Mononuclear cell (primary cell): ENCODE measurements at regions not wholly inside any gene's neighbourhood (a gene's known extent, or its start where the extent isn't known, plus 50 kb on each side); places are given as distances from the start of the nearest gene placed in this dataset.

Experiments used
- H3K27me3 ChIP-seq: 2 replicates; pipeline ENCODE4 v1.6.0; 2011; ENCODE audit warnings: low read length, control low read depth; ENCODE audit not compliant: insufficient read depth
- H3K4me1 ChIP-seq: 2 replicates; pipeline ENCODE4 v1.5.1; 2011; ENCODE audit warnings: mild to moderate bottlenecking, low read length, control low read depth; ENCODE audit not compliant: insufficient read depth
- H3K4me3 ChIP-seq: 2 replicates; pipeline ENCODE4 v1.5.1; 2011; ENCODE audit warnings: mild to moderate bottlenecking, low read length, moderate library complexity
- H3K9me3 ChIP-seq: 2 replicates; pipeline ENCODE4 v1.5.1; 2011; ENCODE audit warnings: low read depth, mild to moderate bottlenecking, control low read depth, low read length

DNA sequence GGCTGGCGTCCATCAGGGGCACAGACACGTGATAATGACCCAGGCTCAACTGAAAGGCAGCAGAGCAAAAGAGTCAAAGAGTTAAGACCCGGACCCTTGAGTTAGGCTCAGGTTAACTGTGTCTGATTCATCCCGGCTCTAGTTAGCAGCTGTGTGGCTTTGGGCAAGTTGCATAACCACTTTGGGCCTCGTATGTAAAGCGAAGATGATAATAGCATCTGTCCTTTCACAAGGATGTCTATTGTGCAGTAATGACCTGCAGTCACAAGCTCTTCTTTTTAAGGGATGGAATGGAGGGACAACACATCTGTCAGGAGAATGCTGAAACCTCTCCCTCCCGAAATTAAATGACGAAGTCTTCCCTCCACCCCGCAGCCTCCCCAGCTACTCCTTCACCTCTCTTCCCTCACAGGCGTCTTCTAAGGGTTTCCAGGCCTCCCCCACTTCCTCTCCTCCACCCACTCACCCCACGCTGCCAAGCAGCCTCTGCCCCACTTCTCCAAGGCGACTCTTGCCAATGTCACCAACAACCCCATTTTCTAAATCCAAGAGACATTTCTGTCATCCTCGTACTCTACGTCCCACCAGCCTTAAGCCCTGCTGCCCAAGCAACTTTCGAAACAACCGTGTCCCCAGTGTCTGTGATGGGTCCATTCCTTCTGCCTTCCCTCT lies 135.1 kb upstream of the ID2 start:
- no peaks in the 10 kb centered on the region for H3K27me3 ChIP-seq
- H3K4me3 ChIP-seq: no peak overlapping the region
- no peaks in the 10 kb centered on the region for H3K9me3 ChIP-seq
- peaks cover 56% of the 10 kb centered on the region for H3K4me1 ChIP-seq

DNA sequence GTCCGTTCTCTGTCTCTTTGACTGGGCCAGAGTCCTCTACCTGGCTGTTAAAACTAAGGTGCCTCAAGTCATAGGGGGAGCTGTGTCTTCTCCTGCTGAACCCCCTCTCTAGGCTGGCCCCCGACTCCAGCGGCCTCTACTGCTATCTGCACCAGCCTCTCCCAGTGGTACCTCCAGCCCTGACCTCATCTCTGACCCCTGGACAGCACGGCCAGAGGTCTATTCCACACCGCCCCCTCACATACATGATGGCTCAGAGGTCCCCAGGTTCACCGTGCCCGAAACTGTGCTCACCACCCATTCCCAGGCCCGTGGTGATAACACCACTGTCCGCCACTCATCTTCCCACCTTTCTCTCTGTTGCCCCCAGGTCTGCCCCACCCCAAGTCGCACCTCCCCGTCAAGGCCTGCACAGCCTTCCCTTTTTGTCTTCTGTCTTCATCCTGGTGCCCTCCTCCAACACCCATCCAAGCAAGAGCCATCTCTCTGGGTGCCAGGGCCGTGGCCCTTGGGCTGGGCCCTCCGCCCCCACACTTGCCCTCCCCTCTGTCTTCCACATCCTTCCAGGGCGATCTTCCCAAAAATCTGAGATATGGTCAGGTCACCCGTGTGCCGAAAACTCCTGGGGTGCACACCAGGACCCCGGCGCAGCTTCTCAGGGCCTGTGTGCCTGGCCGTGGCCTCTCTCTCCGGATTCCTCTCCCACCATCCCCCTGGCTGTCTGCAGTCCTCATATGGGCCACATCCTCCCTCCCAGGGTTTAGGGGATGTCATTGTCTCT lies 134.4 kb upstream of the ID2 start:
- peaks cover 49% of the 10 kb centered on the region for H3K4me1 ChIP-seq
- no peaks in the 10 kb centered on the region for H3K9me3 ChIP-seq
- no peaks in the 10 kb centered on the region for H3K27me3 ChIP-seq
- H3K4me3 ChIP-seq: no peak overlapping the region

DNA sequence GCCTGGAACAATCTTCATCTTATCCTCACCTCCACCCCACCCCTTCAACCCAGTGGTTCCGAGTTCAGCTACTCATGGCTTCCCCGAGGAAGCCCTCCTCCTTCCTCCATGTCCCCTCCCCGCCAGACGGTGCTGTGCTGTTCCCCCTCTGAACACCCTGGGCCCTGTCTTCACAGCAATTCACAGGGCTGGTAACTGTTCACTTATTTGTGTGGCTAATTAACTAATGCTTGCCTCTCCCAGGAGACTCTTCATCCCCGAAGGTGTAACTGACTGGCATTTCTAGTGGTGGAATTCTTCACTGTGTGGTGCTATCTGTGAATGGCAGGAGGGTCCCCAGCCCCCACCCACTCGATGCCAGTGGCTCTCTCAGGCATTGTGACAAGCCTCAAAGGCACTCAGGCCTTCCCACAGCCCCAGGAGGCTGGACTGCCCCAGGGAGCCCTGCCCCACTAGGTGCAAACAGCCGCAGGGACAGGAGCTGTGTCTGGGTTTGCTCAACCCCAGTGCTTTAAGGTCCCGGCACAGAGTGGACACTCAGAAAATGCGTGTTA lies 133.7 kb upstream of the ID2 start:
- H3K9me3 ChIP-seq: no peaks in the 10 kb centered on the region
- H3K27me3 ChIP-seq: no peaks in the 10 kb centered on the region
- peaks cover 43% of the 10 kb centered on the region for H3K4me1 ChIP-seq
- H3K4me3 ChIP-seq: no peak overlapping the region

DNA sequence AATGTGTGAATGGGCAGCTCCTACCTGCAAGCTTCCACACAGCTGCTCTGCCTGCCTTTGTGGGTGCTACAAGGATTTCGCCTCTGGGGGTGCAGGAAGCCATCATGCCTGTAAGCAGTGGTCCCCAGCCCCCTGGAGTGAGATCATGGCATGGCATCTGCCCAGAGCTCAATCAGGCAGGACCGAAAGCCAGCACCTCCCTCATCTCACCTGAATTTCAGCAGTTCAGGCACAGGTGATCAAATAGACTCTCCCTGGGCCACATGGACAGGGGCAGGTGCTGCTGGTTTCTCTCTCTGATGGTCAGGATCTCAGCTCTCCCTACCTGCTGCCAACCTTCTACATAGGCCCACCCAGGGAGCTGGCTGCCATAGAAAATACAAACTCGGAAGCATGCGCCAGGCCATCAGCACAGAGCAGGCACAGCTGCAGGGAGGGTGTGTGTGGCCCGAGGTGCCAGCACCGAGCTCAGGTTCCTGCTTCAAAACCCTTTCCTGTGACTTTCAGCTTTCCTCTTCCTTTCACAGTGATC lies 133.2 kb upstream of the ID2 start:
- H3K27me3 ChIP-seq: no peaks in the 10 kb centered on the region

DNA sequence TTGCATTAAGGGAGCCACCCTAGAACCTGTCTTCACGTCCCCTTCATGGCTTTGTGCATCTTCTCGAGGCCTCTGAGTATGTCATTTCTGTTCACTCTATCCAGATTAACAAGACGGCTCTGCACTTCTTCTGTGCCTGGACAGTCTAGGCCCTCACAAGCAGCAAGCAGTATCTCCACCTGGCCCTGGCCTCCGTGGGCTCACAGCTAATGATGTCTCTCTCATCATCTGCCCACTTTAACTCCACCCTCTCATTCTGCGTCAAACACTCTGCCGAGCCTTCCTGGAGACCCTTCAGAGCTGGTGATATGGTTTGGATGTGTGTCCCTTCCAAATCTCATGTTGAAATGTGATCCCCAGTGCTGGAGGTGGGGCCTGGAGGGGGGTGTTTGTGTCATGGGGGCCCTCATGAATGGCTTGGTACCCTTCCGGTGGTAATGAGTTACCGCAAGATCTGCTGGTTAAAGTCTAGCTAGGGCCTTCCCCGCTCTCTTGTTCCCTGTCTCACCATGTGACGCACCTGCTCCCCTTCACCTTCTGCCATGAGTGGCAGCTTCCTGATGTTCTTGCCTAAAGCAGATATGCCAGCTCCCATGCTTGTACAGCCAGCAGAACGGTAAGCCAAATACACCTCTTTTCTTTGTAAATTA lies 132.5 kb upstream of the ID2 start:
- Histone ChIP-seq H3K9me3 (no peaks in the 10 kb centered on the region), H3K4me1 (peaks cover 30% of the 10 kb centered on the region), H3K4me3 (no peak overlapping the region), H3K27me3 (no peaks in the 10 kb centered on the region)

More for the DNA sequence above, 133.2 kb upstream of the ID2 start:
- no peaks in the 10 kb centered on the region for H3K9me3 ChIP-seq
- H3K4me3 ChIP-seq: no peak overlapping the region
- H3K4me1 ChIP-seq: peaks cover 37% of the 10 kb centered on the region

DNA sequence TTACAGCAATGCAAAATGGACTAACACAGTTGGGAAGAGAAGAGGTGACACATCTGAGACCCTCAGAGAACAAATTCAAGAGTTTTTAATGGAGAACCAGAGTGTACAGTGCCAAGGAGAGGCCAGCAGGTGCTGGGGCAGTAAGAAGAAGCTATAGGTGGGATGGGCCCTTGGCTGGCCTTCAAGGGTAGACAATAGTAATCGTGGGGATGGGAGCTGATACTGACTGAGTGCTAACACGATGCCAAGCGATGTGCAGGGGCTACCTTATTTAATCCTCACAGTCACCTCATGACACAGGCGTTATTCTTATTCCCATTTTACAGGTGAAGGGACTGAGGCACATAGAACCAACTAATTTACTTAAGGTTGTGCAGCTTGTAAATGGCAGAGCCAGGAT lies 131.9 kb upstream of the ID2 start:
- H3K4me1 ChIP-seq: peaks cover 25% of the 10 kb centered on the region
- H3K27me3 ChIP-seq: no peaks in the 10 kb centered on the region
- H3K4me3 ChIP-seq: no peak overlapping the region
- no peaks in the 10 kb centered on the region for H3K9me3 ChIP-seq

DNA sequence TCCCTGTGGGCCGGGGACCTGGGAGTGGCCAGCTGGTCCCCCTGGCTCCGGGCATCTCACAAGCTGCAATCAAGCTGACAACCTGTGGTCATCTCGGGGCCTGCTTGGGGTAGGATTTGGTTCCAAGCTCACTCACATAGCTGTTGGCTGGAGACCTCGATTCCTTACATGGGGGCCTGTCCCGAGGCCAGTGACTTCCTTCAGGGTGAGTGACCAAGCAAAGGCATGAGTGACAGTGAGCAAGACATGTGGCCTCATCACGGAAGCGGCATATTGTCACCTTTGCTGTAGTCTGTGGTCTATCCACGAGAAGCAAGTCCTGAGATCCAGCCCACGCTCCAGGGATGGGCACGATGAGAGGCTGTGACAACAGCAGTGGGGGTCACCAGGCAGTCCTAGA lies 131.4 kb upstream of the ID2 start:
- peaks cover 19% of the 10 kb centered on the region for H3K4me1 ChIP-seq
- no peaks in the 10 kb centered on the region for H3K9me3 ChIP-seq
- no peak overlapping the region for H3K4me3 ChIP-seq

DNA sequence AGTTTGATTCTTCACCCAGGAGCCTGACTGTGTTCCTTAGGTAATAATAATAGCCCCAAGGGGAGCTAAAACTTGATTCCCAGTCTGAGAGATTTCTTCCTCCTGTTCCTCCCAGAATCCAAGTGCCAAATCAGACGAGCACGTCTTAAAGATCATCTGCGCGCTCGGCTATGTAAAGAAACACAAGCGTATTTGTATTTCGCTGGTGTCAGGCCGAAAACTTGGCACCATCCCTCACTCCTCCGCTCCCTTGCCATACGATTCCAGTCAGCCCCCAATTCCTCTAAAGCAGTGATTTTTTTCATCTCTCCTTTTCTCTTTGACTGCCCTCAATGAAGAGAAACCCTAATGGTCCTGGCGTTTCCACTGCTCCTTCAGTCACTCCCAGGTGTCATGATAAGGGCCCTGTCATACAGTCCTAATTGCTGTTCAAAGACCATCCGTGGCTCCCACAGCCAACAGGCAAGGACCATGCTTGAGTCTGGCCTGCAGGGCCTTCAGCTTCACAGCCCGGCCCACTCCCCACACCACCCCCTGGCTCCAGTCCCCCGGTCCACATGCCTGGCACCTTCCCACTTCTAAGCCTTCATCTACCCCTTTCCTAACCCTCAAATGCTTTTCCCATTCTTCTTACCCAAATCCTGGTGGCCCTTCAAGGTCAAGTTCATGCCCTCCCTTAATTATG lies 130.8 kb upstream of the ID2 start:
- Histone ChIP-seq H3K4me1 (peaks cover 13% of the 10 kb centered on the region), H3K4me3 (no peak overlapping the region), H3K9me3 (no peaks in the 10 kb centered on the region), H3K27me3 (no peaks in the 10 kb centered on the region)

More for the DNA sequence above, 131.4 kb upstream of the ID2 start:
- no peaks in the 10 kb centered on the region for H3K27me3 ChIP-seq

DNA sequence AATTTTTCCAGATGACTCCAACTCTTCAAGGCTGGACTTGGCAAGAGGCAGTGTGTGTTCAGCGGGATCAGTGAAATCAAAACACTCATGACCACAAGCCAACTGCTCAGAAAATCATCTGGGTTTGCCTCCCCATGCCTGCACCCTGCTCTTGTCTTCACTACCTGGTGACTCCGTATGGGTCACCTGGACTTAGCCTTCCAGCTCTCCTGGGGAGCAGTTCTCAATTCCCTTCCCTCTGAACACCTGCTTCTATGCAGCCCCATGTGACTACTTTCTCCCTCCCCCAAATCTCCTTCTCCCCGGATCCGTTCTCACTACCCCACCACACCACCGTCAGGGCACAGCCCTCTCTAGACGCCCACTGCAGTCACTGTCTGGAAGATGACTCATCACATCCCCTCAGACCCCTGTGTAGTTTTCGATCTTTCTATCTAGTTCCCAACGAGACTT lies 130.2 kb upstream of the ID2 start:
- H3K4me1 ChIP-seq: peaks cover 7% of the 10 kb centered on the region
- H3K27me3 ChIP-seq: no peaks in the 10 kb centered on the region
- no peaks in the 10 kb centered on the region for H3K9me3 ChIP-seq
- no peak overlapping the region for H3K4me3 ChIP-seq

DNA sequence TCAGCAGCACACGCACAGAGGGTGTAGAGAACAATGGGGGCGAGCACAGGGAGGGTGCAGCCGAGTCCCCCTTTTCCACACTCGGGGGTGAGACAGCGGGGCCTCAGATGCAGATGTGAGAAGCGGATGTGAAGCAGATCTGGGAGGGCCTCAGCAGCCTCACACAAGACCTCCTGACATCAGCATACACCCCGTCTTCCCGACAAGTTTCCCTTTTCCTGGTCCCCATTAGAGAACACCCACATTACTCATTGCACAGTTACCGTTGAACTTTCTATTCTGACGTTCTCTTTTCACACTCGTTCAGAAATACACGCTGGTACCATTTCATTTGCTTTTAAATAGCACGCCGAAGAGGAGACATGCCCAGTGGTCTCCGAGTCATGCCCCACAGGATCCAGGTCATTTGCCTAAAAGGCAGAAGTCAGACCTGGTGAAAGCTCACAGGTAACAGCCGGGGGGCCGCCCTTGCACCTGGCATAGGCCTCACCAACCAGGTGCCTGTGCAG lies 129.5 kb upstream of the ID2 start:
- Histone ChIP-seq H3K9me3 (no peaks in the 10 kb centered on the region), H3K4me3 (no peak overlapping the region), H3K4me1 (peaks cover under 1% of the 10 kb centered on the region), H3K27me3 (no peaks in the 10 kb centered on the region)

DNA sequence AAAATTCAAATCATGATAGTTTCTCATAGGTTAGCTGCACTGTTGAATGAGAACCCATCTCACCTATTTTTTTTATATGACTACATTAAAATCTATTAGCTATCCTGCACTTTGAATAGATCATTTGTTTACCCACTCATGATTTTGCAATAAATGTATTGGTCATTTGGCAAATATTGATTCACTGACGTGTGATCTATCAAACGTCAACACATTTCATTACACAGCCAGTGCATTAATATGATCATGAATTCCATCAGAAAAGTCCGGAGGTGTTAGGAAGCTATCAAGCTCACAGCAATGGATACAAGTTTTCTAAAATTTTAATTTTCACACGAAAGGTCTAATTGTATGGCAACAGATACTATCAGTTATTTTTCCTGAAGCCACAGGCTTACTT lies 128.2 kb upstream of the ID2 start:
- Histone ChIP-seq H3K9me3 (peaks cover 1% of the 10 kb centered on the region), H3K4me3 (no peak overlapping the region), H3K27me3 (no peaks in the 10 kb centered on the region), H3K4me1 (no peaks in the 10 kb centered on the region)

DNA sequence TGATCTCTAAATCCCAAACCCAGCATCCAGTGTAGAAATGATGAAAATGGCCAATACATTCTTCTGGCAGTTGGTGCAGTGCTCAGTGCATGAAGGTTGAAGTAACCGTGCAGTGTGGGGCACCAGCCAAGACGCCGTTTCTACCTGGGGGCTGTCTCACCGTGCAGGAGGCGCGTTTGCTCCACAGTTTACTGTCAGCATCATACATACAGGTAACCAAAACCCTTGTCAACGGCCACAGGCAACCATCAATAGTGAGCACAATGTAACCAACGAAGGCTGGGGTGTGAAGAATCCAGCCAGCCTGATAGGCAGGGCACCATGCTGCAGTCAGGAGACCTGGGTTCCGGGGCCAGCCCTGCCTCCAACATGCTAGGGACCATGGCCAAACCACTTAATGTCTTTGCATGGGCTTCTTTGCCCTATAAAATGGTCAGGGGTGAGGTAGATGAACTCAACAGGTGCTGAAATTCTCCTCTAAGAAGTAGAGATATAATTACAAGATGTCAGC lies 127.5 kb upstream of the ID2 start:
- Histone ChIP-seq H3K27me3 (no peaks in the 10 kb centered on the region), H3K9me3 (peaks cover 7% of the 10 kb centered on the region), H3K4me3 (no peak overlapping the region), H3K4me1 (no peaks in the 10 kb centered on the region)

DNA sequence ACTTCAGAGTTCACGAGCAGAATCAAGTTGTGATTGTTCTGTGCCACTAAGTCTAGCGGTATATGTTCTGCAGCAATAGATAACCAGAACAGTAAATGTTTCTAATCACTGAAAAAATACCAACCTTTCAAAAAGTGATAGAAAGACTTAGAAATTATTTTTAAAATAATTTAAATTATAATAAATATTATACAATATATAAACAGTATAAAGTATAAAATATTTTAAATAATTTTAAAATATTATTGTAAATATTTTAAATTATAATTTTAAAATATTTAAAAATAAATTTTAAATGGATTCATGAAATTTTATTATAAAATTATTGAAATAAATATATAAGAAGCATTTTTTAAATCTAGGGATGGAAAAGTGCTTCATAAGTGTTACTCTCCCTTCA lies 126.3 kb upstream of the ID2 start:
- H3K4me1 ChIP-seq: no peaks in the 10 kb centered on the region
- no peak overlapping the region for H3K4me3 ChIP-seq
- H3K9me3 ChIP-seq: peaks cover 7% of the 10 kb centered on the region
- no peaks in the 10 kb centered on the region for H3K27me3 ChIP-seq

DNA sequence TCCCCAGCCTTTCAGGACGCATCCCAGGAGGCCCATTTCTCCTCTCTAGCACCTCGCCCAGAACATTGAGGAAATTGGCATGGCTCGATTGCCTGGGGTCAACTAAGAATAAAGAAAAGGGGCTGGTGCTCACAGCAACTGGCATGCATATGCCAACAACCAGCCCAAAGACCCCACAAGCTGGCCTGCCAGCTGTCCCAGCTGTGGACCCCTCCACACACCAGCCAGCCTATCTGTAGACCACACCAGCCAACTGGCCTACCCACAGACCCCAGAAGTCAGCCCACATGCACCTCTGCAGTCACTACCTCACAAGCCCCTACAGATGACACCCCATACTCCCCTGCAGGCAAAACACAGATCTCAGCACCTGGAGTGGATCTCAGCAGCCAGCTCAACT lies 123.8 kb upstream of the ID2 start:
- Histone ChIP-seq H3K4me3 (no peak overlapping the region), H3K9me3 (peaks cover 12% of the 10 kb centered on the region), H3K4me1 (no peaks in the 10 kb centered on the region), H3K27me3 (no peaks in the 10 kb centered on the region)
